Right forelimb (tissue), 1 donor: ENCODE measurements at regions not wholly inside any gene's neighbourhood (a gene's known extent, or its start where the extent isn't known, plus 50 kb on each side); places are given as distances from the start of the nearest gene placed in this dataset.

Source experiments
- DNase-seq: peaks from one replicate; pipeline ENCODE4 v3.0.0-alpha.2; 2018

DNA sequence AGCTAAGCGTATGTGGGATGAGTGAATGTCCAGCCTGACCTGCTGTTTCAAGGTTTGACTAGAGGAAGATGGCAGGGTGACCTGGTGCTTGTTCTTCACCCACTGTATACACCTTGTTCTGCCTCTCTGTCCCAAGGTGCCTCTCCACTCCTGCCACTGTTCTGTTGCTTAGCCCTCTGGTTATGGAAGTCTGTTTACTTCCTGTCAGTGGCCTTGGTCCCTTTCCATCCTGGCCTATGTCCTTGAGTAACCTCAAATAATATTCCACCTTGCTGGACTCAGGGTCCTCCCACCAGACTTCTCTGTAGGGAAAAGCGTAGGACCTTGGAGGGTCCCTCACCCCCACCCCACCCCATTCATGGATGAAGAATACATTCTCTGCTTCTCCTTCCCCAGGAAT lies 73.2 kb upstream of the SALL1 start:
- DNase-seq = no peak

- DNase-seq = no peak
Measured at GRCh38 chr16:51222016-51222415, 70.9 kb upstream of the SALL1 start.

DNA sequence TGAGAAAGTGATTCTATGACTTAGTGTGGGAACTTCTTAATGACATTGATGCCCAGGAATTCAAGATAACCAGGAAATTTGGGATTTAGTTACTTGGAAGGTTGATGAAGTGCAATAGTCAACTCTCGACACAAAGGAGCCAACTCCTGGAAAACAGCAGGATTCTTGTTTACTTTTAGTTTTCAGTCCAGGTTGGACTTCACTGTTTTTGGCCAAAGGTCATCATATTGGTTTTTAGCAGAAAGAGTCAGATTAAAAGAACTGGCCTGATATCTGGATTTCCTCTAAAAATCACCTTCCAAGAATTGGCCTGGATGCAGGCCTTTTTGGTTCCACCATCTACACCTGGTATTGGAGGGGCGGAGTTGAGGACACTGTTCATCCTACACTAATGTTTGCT lies 60.1 kb upstream of the SALL1 start:
- no peak for DNase-seq

GRCh38 chr16:51210087-51210486 lies 59.0 kb upstream of the SALL1 start:
- DNase-seq = no peak

DNA sequence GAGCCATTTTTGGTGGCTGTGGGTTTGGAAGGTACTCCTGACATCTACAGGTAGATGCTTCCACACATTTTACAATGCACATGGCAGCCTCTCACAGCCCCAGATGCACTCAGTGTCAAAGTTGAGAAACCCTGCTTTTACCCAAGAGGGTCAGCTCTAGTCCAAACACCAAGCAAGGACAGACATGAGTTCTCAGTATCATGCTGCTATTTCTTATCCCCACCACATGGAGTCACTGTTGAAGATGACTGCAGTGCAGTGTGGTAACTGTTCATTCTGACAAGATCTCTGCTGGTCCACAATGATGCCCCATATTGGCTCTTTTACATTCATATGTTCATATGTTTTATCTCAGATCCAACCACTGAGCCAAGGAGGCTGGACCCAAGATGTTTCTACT lies 50.5 kb upstream of the SALL1 start:
- DNase-seq = no peak
